ENCODE measurements at regions not wholly inside any gene's neighbourhood (a gene's known extent, or its start where the extent isn't known, plus 50 kb on each side); places are given as distances from the start of the nearest gene placed in this dataset.

DNA sequence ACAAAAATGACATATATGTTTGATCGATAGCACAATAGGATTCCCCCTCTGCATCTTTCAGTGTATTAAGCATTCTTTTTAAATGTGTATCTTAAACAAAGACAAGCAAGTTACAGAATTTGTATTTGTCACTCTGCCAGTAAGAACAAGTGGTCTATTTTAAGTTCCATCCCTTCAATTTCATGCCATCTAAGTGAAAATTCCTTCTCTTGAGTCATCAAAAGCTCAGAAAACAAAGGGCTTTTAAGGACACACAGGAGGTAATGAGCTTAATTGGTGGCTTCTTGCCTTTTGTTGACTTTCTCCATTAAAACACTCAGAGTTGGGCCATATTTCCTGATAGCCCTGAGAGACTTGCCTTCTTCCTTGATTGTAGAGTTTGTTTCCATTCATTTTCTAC lies 547.8 kb downstream of the TENT5A start:
- TF ChIP-seq ZNF585B (tag by site-specific recombination; IDR thresholded peaks at IDR 0.05) = no peak
- TF ChIP-seq, protein P1, sequence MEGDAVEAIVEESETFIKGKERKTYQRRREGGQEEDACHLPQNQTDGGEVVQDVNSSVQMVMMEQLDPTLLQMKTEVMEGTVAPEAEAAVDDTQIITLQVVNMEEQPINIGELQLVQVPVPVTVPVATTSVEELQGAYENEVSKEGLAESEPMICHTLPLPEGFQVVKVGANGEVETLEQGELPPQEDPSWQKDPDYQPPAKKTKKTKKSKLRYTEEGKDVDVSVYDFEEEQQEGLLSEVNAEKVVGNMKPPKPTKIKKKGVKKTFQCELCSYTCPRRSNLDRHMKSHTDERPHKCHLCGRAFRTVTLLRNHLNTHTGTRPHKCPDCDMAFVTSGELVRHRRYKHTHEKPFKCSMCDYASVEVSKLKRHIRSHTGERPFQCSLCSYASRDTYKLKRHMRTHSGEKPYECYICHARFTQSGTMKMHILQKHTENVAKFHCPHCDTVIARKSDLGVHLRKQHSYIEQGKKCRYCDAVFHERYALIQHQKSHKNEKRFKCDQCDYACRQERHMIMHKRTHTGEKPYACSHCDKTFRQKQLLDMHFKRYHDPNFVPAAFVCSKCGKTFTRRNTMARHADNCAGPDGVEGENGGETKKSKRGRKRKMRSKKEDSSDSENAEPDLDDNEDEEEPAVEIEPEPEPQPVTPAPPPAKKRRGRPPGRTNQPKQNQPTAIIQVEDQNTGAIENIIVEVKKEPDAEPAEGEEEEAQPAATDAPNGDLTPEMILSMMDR (tag by site-specific recombination; IDR thresholded peaks at IDR 0.05) = no peak
- TF ChIP-seq ZNF596 (tag by site-specific recombination; IDR thresholded peaks at IDR 0.05) = no peak
- TF ChIP-seq EGR2 (tag by site-specific recombination; IDR thresholded peaks at IDR 0.05; ENCODE audit: low read depth) = no peak
- no peak for TF ChIP-seq ZBTB1 (tag by site-specific recombination; IDR thresholded peaks at IDR 0.05)
- TF ChIP-seq ZBTB48 (tag by site-specific recombination; IDR thresholded peaks at IDR 0.05) = no peak
- TF ChIP-seq PBX3 (CRISPR knock-in tag; IDR thresholded peaks at IDR 0.05) = no peak
- TF ChIP-seq ZNF529 (tag by site-specific recombination; IDR thresholded peaks at IDR 0.05; ENCODE audit: insufficient replicate concordance) = no peak
